ENCODE measurements at regions not wholly inside any gene's neighbourhood (a gene's known extent, or its start where the extent isn't known, plus 50 kb on each side); places are given as distances from the start of the nearest gene placed in this dataset.
A peak's percentile ranks its signal among the peaks of the same experiment; 100 is the strongest.
"Not testable (repeated sequence)": the region's sequence is repeated elsewhere in the genome, so short reads cannot be mapped to it uniquely, and the experiment has no call there.

- no peak for DNase-seq (ENCODE audit: low spot score)
Observed at GRCh38 chr21:28877318-28877884, 115.3 kb downstream of the LTN1 start.

GRCh38 chr21:28875078-28875477, 117.6 kb downstream of the LTN1 start:
- DNase-seq (ENCODE audit: low spot score), result no peak

GRCh38 chr21:28872218-28872617, 120.5 kb downstream of the LTN1 start:
- DNase-seq (ENCODE audit: low spot score), result no peak

GRCh38 chr21:28871388-28872010, 121.2 kb downstream of the LTN1 start:
- no peak for DNase-seq (ENCODE audit: low spot score)

- no peak for DNase-seq (ENCODE audit: low spot score)
Observed at GRCh38 chr21:28867401-28867800, 125.3 kb downstream of the LTN1 start.

- DNase-seq (ENCODE audit: low spot score), result no peak
Observed at GRCh38 chr21:28865488-28866186, 127.0 kb downstream of the LTN1 start.

GRCh38 chr21:28858424-28858823, 134.3 kb downstream of the LTN1 start:
- DNase-seq (ENCODE audit: low spot score), result no peak

GRCh38 chr21:28857752-28858151, 134.9 kb downstream of the LTN1 start:
- no peak for DNase-seq (ENCODE audit: low spot score)

- DNase-seq (ENCODE audit: low spot score), result no peak
Observed at GRCh38 chr21:28856588-28857250, 136.0 kb downstream of the LTN1 start.

- DNase-seq (ENCODE audit: low spot score), result no peak
Observed at GRCh38 chr21:28852706-28853105, 140.0 kb downstream of the LTN1 start.

- DNase-seq (ENCODE audit: low spot score), result no peak
Observed at GRCh38 chr21:28851645-28852044, 141.0 kb downstream of the LTN1 start.

- DNase-seq (ENCODE audit: low spot score), result not testable (repeated sequence)
Observed at GRCh38 chr21:28839237-28839636, 153.4 kb downstream of the LTN1 start.

GRCh38 chr21:28837426-28837825, 155.3 kb downstream of the LTN1 start:
- DNase-seq (ENCODE audit: low spot score), result peak; percentile 13

GRCh38 chr21:28836588-28836987, 156.1 kb downstream of the LTN1 start:
- DNase-seq (ENCODE audit: low spot score), result peak; percentile 25

GRCh38 chr21:28834335-28835238, 158.1 kb downstream of the LTN1 start:
- no peak for DNase-seq (ENCODE audit: low spot score)

- no peak for DNase-seq (ENCODE audit: low spot score)
Observed at GRCh38 chr21:28833609-28834008, 159.1 kb downstream of the LTN1 start.

- peak; percentile 14 for DNase-seq (ENCODE audit: low spot score)
Observed at GRCh38 chr21:28833182-28833581, 159.5 kb downstream of the LTN1 start.

GRCh38 chr21:28832715-28833061, 160.0 kb downstream of the LTN1 start:
- DNase-seq (ENCODE audit: low spot score), result no peak

- DNase-seq (ENCODE audit: low spot score), result peak; percentile 58
Observed at GRCh38 chr21:28832013-28832714, 160.5 kb downstream of the LTN1 start.

- no peak for DNase-seq (ENCODE audit: low spot score)
Observed at GRCh38 chr21:28828981-28829380, 163.7 kb downstream of the LTN1 start.

GRCh38 chr21:28828021-28828420, 164.7 kb downstream of the LTN1 start:
- DNase-seq (ENCODE audit: low spot score), result no peak
